ENCODE measurements at regions not wholly inside any gene's neighbourhood (a gene's known extent, or its start where the extent isn't known, plus 50 kb on each side); places are given as distances from the start of the nearest gene placed in this dataset.
A peak's percentile ranks its signal among the peaks of the same experiment; 100 is the strongest.

GRCh38 chr18:55152801-55153200 lies 193.5 kb upstream of the CCDC68 start:
- H3K4me1 Mint-ChIP-seq, result peaks cover 22% of the 10 kb centered on the region
- no peaks in the 10 kb centered on the region for H3K9me3 Mint-ChIP-seq
- H3K36me3 Mint-ChIP-seq (ENCODE audit: low read depth), result no peaks in the 10 kb centered on the region
- no peak overlapping the region for H3K27ac Mint-ChIP-seq
- peaks cover 18% of the 10 kb centered on the region for H3K27me3 Mint-ChIP-seq (ENCODE audit: low read depth)
- H3K4me3 Mint-ChIP-seq, result no peak overlapping the region
- TF ChIP-seq CTCF (IDR thresholded peaks at IDR 0.05; ENCODE audit: unreplicated experiment in 3 of 3), result no peak

- Mint-ChIP-seq H3K9me3 (no peaks in the 10 kb centered on the region), H3K4me1 (peaks cover 23% of the 10 kb centered on the region), H3K36me3 (ENCODE audit: low read depth) (no peaks in the 10 kb centered on the region), H3K27ac (peak overlapping the region in 1 of 3 experiments; percentile 7), H3K27me3 (ENCODE audit: low read depth) (peaks cover 18% of the 10 kb centered on the region), H3K4me3 (no peak overlapping the region)
- no peak for TF ChIP-seq CTCF (IDR thresholded peaks at IDR 0.05; ENCODE audit: unreplicated experiment in 3 of 3)
Measured at GRCh38 chr18:55149994-55150393, 190.7 kb upstream of the CCDC68 start.

GRCh38 chr18:55147791-55148190 lies 188.5 kb upstream of the CCDC68 start:
- Mint-ChIP-seq H3K27ac (no peak overlapping the region), H3K27me3 (ENCODE audit: low read depth) (peaks cover 9% of the 10 kb centered on the region), H3K4me3 (no peak overlapping the region), H3K9me3 (peaks cover 3% of the 10 kb centered on the region), H3K36me3 (ENCODE audit: low read depth) (no peaks in the 10 kb centered on the region), H3K4me1 (peaks cover 23% of the 10 kb centered on the region)
- no peak for TF ChIP-seq CTCF (IDR thresholded peaks at IDR 0.05; ENCODE audit: unreplicated experiment in 3 of 3)

- peaks cover 3% of the 10 kb centered on the region for H3K9me3 Mint-ChIP-seq
- peaks cover 19% of the 10 kb centered on the region for H3K4me1 Mint-ChIP-seq
- no peak for TF ChIP-seq CTCF (IDR thresholded peaks at IDR 0.05; ENCODE audit: unreplicated experiment in 3 of 3)
- H3K27ac Mint-ChIP-seq, result no peak overlapping the region
- no peak overlapping the region for H3K4me3 Mint-ChIP-seq
- H3K27me3 Mint-ChIP-seq (ENCODE audit: low read depth), result peaks cover 23% of the 10 kb centered on the region
- no peaks in the 10 kb centered on the region for H3K36me3 Mint-ChIP-seq (ENCODE audit: low read depth)
Measured at GRCh38 chr18:55144193-55144930, 185.1 kb upstream of the CCDC68 start.

GRCh38 chr18:55142410-55142809 lies 183.1 kb upstream of the CCDC68 start:
- TF ChIP-seq CTCF (IDR thresholded peaks at IDR 0.05; ENCODE audit: unreplicated experiment in 3 of 3), result no peak
- Mint-ChIP-seq H3K9me3 (peaks cover 3% of the 10 kb centered on the region), H3K4me3 (no peak overlapping the region), H3K27ac (no peak overlapping the region), H3K27me3 (ENCODE audit: low read depth) (peaks cover 25% of the 10 kb centered on the region), H3K36me3 (ENCODE audit: low read depth) (no peaks in the 10 kb centered on the region), H3K4me1 (peaks cover 5% of the 10 kb centered on the region)

GRCh38 chr18:55141318-55141717 lies 182.1 kb upstream of the CCDC68 start:
- H3K27me3 Mint-ChIP-seq (ENCODE audit: low read depth), result peaks cover 24% of the 10 kb centered on the region
- no peak for TF ChIP-seq CTCF (IDR thresholded peaks at IDR 0.05; ENCODE audit: unreplicated experiment in 3 of 3)
- no peaks in the 10 kb centered on the region for H3K36me3 Mint-ChIP-seq (ENCODE audit: low read depth)
- H3K9me3 Mint-ChIP-seq, result peaks cover 3% of the 10 kb centered on the region
- no peak overlapping the region for H3K4me3 Mint-ChIP-seq
- H3K4me1 Mint-ChIP-seq, result peaks cover 5% of the 10 kb centered on the region
- H3K27ac Mint-ChIP-seq, result no peak overlapping the region
